NCI-H1417 (cell line): ENCODE measurements at regions not wholly inside any gene's neighbourhood (a gene's known extent, or its start where the extent isn't known, plus 50 kb on each side); places are given as distances from the start of the nearest gene placed in this dataset.
A peak's percentile ranks its signal among the peaks of the same experiment; 100 is the strongest.
"Not testable (repeated sequence)": the region's sequence is repeated elsewhere in the genome, so short reads cannot be mapped to it uniquely, and the experiment has no call there.

Experiments
- DNase-seq, 3 experiments: peaks; one replicate each; lab custom pipeline; 2025; lab: John Stamatoyannopoulos, UW

- no peak for DNase-seq
These were observed 121.5 kb upstream of the SATB1 start for GRCh38 chr3:18546632-18547031.

- DNase-seq = peak in 1 of 3 experiments; percentile 8
These were observed 119.0 kb upstream of the SATB1 start for GRCh38 chr3:18544146-18544545.

GRCh38 chr3:18538463-18539230 lies 113.5 kb upstream of the SATB1 start:
- no peak for DNase-seq

GRCh38 chr3:18533039-18533438 lies 107.9 kb upstream of the SATB1 start:
- no peak for DNase-seq

GRCh38 chr3:18531662-18532061 lies 106.5 kb upstream of the SATB1 start:
- no peak for DNase-seq

GRCh38 chr3:18529631-18530030 lies 104.5 kb upstream of the SATB1 start:
- DNase-seq = no peak

- no peak for DNase-seq
These were observed 102.6 kb upstream of the SATB1 start for GRCh38 chr3:18527691-18528090.

GRCh38 chr3:18526667-18527066 lies 101.5 kb upstream of the SATB1 start:
- no peak for DNase-seq

GRCh38 chr3:18516170-18516569 lies 91.0 kb upstream of the SATB1 start:
- DNase-seq = not testable (repeated sequence)

- DNase-seq = no peak
These were observed 88.0 kb upstream of the SATB1 start for GRCh38 chr3:18513091-18513490.

- DNase-seq = no peak
These were observed 86.9 kb upstream of the SATB1 start for GRCh38 chr3:18512007-18512406.

- DNase-seq = no peak
These were observed 85.8 kb upstream of the SATB1 start for GRCh38 chr3:18510947-18511346.

GRCh38 chr3:18507333-18507732 lies 82.2 kb upstream of the SATB1 start:
- no peak for DNase-seq

GRCh38 chr3:18505056-18505455 lies 79.9 kb upstream of the SATB1 start:
- no peak for DNase-seq

GRCh38 chr3:18501679-18502343 lies 76.7 kb upstream of the SATB1 start:
- no peak for DNase-seq

GRCh38 chr3:18500322-18500721 lies 75.2 kb upstream of the SATB1 start:
- no peak for DNase-seq

GRCh38 chr3:18499301-18499700 lies 74.2 kb upstream of the SATB1 start:
- DNase-seq = no peak

GRCh38 chr3:18494251-18494650 lies 69.1 kb upstream of the SATB1 start:
- DNase-seq = no peak

GRCh38 chr3:18489939-18490338 lies 64.8 kb upstream of the SATB1 start:
- no peak for DNase-seq

- DNase-seq = no peak
These were observed 58.1 kb upstream of the SATB1 start for GRCh38 chr3:18483226-18483625.

- DNase-seq = no peak
These were observed 56.9 kb upstream of the SATB1 start for GRCh38 chr3:18481946-18482548.

GRCh38 chr3:18477620-18478019 lies 52.5 kb upstream of the SATB1 start:
- no peak for DNase-seq
